ENCODE measurements at regions not wholly inside any gene's neighbourhood (a gene's known extent, or its start where the extent isn't known, plus 50 kb on each side); places are given as distances from the start of the nearest gene placed in this dataset.

GRCh38 chr7:50156163-50156562, 63.1 kb upstream of the ZPBP start:
- no peak for TF ChIP-seq CTCF (IDR thresholded peaks at IDR 0.05; ENCODE audit: insufficient read depth, low read length, poor library complexity, severe bottlenecking)
- H3K4me3 ChIP-seq (replicated peaks; ENCODE audit: low read depth, low read length): no peak overlapping the region
- H3K27me3 ChIP-seq (replicated peaks; ENCODE audit: control insufficient read depth, insufficient read depth, low read length): no peaks in the 10 kb centered on the region
- no peak for DNase-seq (ENCODE audit: extremely low read depth, insufficient read length)
- no peaks in the 10 kb centered on the region for H3K36me3 ChIP-seq (ENCODE audit: control insufficient read depth, insufficient read depth, low read length)

- no peak for DNase-seq (ENCODE audit: extremely low read depth, insufficient read length)
- Histone ChIP-seq H3K27me3 (replicated peaks; ENCODE audit: control insufficient read depth, insufficient read depth, low read length) (no peaks in the 10 kb centered on the region), H3K36me3 (ENCODE audit: control insufficient read depth, insufficient read depth, low read length) (no peaks in the 10 kb centered on the region), H3K4me3 (replicated peaks; ENCODE audit: low read depth, low read length) (no peak overlapping the region)
- TF ChIP-seq CTCF (IDR thresholded peaks at IDR 0.05; ENCODE audit: insufficient read depth, low read length, poor library complexity, severe bottlenecking): no peak
Observed at GRCh38 chr7:50155755-50156154, 62.7 kb upstream of the ZPBP start.

GRCh38 chr7:50153995-50154394, 60.9 kb upstream of the ZPBP start:
- no peaks in the 10 kb centered on the region for H3K36me3 ChIP-seq (ENCODE audit: control insufficient read depth, insufficient read depth, low read length)
- no peak overlapping the region for H3K4me3 ChIP-seq (replicated peaks; ENCODE audit: low read depth, low read length)
- no peak for TF ChIP-seq CTCF (IDR thresholded peaks at IDR 0.05; ENCODE audit: insufficient read depth, low read length, poor library complexity, severe bottlenecking)
- no peak for DNase-seq (ENCODE audit: extremely low read depth, insufficient read length)
- no peaks in the 10 kb centered on the region for H3K27me3 ChIP-seq (replicated peaks; ENCODE audit: control insufficient read depth, insufficient read depth, low read length)

GRCh38 chr7:50153148-50153547, 60.1 kb upstream of the ZPBP start:
- H3K27me3 ChIP-seq (replicated peaks; ENCODE audit: control insufficient read depth, insufficient read depth, low read length): no peaks in the 10 kb centered on the region
- no peak for TF ChIP-seq CTCF (IDR thresholded peaks at IDR 0.05; ENCODE audit: insufficient read depth, low read length, poor library complexity, severe bottlenecking)
- no peak overlapping the region for H3K4me3 ChIP-seq (replicated peaks; ENCODE audit: low read depth, low read length)
- no peaks in the 10 kb centered on the region for H3K36me3 ChIP-seq (ENCODE audit: control insufficient read depth, insufficient read depth, low read length)
- peak; percentile 37 for DNase-seq (ENCODE audit: extremely low read depth, insufficient read length)

GRCh38 chr7:50152486-50152885, 59.4 kb upstream of the ZPBP start:
- no peak for TF ChIP-seq CTCF (IDR thresholded peaks at IDR 0.05; ENCODE audit: insufficient read depth, low read length, poor library complexity, severe bottlenecking)
- Histone ChIP-seq H3K36me3 (ENCODE audit: control insufficient read depth, insufficient read depth, low read length) (no peaks in the 10 kb centered on the region), H3K4me3 (replicated peaks; ENCODE audit: low read depth, low read length) (no peak overlapping the region), H3K27me3 (replicated peaks; ENCODE audit: control insufficient read depth, insufficient read depth, low read length) (no peaks in the 10 kb centered on the region)
- DNase-seq (ENCODE audit: extremely low read depth, insufficient read length): no peak

GRCh38 chr7:50151661-50152060, 58.6 kb upstream of the ZPBP start:
- Histone ChIP-seq H3K4me3 (replicated peaks; ENCODE audit: low read depth, low read length) (no peak overlapping the region), H3K27me3 (replicated peaks; ENCODE audit: control insufficient read depth, insufficient read depth, low read length) (no peaks in the 10 kb centered on the region), H3K36me3 (ENCODE audit: control insufficient read depth, insufficient read depth, low read length) (no peaks in the 10 kb centered on the region)
- DNase-seq (ENCODE audit: extremely low read depth, insufficient read length): no peak
- TF ChIP-seq CTCF (IDR thresholded peaks at IDR 0.05; ENCODE audit: insufficient read depth, low read length, poor library complexity, severe bottlenecking): no peak
